ENCODE measurements at regions not wholly inside any gene's neighbourhood (a gene's known extent, or its start where the extent isn't known, plus 50 kb on each side); places are given as distances from the start of the nearest gene placed in this dataset.

GRCh38 chr13:84934911-84935310 is 864.3 kb downstream of the SLITRK6 start:
- TF ChIP-seq FOXP2 (optimal IDR thresholded peaks at IDR 0.05; ENCODE audit: borderline replicate concordance, extremely low read depth, extremely low read length, insufficient read depth): no peak
- TF ChIP-seq TAF1 (IDR thresholded peaks at IDR 0.05; ENCODE audit: borderline replicate concordance, insufficient read depth, low read length): no peak
- no peak for TF ChIP-seq POLR2AphosphoS5 (IDR thresholded peaks at IDR 0.05; ENCODE audit: low read depth, low read length)
- no peak for TF ChIP-seq REST (IDR thresholded peaks at IDR 0.05; ENCODE audit: insufficient read depth in 1 of 2, low read depth in 2 of 2, low read length in 2 of 2)
- no peak for TF ChIP-seq SIN3A (IDR thresholded peaks at IDR 0.05; ENCODE audit: borderline replicate concordance, insufficient read depth, low read length)
